ENCODE measurements at regions not wholly inside any gene's neighbourhood (a gene's known extent, or its start where the extent isn't known, plus 50 kb on each side); places are given as distances from the start of the nearest gene placed in this dataset.
"Not testable (repeated sequence)": the region's sequence is repeated elsewhere in the genome, so short reads cannot be mapped to it uniquely, and the experiment has no call there.

DNA sequence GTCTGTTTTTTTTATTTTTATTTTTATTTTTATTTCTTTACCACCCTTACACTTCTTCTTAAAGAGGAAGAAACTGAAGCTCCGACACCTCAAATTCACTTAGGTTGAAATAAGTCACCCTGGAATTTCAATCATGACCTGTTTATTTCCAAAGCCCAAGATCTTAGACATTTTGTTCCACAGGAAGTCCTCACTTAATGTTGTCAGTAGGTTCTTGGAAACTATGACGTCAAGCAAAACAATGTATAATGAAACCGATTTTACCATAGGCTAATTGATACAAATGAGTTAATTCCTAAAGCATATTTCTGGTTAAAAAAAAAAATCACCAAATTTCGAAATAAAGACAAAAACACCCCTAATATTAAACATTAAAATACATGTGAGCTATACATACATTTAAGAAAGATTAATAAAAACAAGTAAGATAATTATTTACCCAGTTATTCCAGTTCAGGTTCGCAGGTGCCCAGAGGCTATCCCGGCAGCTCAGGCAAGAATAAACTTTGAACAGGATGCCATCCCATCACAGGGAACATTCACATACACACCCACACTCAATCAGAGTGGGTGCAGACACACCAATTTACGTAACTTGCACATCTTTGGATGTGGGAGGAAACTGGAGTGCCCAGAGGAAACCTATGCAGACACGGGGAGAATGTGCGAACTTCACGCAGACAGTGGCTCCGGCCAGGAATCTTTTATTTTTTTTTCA is 391.0 kb downstream of the RAP2B start:
- DNase-seq (ENCODE audit: low spot score) = no peak

- no peak for DNase-seq (ENCODE audit: low spot score)
These were observed 391.5 kb downstream of the RAP2B start for GRCh38 chr3:153553605-153553945.

- no peak for DNase-seq (ENCODE audit: low spot score)
These were observed 393.9 kb downstream of the RAP2B start for GRCh38 chr3:153555919-153556318.

- DNase-seq (ENCODE audit: low spot score) = not testable (repeated sequence)
These were observed 397.3 kb downstream of the RAP2B start for GRCh38 chr3:153559366-153559765.

- DNase-seq (ENCODE audit: low spot score) = no peak
These were observed 405.0 kb downstream of the RAP2B start for GRCh38 chr3:153567011-153567410.

DNA sequence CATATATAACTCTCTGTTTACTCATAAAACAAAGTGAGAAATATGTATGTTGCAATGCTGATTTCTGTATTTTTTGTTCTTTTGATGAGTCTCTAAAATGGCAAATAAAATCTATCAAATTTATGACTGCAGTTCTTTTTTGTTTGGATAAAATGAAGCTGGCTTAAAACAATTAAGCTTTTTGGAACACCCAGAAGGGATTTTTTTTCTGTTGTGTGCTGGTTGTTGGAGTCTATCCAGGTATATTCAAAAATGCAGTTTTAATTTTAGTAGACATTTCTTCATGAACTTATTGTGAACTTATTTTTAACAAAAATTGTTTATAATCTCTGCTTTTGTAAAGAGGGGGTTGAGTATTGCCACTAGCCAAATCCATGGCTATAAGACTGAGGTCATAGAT is 405.5 kb downstream of the RAP2B start:
- DNase-seq (ENCODE audit: low spot score) = no peak

DNA sequence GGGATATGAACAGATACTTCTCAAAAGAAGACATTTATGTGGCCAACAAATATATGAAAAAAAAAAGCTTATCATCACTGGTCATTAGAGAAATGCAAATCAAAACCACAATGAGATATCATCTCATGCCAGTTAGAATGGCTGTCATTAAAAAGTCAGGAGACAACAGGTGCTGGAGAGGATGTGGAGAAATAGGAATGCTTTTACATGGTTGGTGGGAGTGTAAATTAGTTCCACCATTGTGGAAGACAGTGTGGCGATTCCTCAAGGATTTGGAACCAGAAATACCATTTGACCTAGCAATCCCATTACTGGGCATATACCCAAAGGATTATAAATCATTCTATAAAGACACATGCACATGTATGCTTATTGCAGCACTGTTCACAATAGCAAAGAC is 408.5 kb downstream of the RAP2B start:
- not testable (repeated sequence) for DNase-seq (ENCODE audit: low spot score)

DNA sequence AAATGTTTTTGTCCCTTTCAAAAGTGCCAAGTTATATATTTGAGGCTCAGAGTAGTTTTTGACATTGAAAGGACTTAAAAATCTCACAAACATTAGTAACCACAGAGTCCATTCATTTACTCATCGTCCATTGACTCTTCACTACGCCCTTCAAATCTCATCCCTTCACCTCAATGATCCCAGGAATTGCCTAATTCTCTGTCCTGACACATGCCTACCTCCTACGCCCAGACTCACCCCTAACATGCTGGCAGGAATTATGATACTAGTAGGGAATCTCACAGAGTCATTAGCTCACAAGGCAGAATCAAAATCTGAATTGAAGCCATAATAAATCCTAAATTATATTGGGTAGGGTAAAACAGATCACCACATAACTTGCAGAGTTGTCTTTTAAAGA is 410.1 kb downstream of the RAP2B start:
- DNase-seq (ENCODE audit: low spot score) = no peak

DNA sequence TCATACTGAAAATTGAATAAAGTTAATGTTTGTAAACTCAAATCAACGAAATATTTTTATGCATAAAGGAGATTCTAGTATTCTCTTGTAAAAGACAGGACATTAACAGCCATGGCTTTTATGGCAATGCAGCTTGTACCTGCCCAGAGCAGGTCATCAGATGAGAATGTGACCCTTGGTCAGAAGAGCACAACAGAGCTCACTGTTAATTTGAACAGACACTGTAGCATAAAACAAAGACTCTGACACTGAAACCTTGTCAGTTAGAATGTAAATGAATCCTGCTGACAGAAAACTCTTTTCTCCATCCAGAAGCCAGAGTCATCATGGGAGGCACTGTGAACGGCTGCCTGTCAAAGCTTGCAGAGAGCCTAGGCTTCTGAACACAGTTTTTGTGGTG is 410.6 kb downstream of the RAP2B start:
- DNase-seq (ENCODE audit: low spot score) = no peak

DNA sequence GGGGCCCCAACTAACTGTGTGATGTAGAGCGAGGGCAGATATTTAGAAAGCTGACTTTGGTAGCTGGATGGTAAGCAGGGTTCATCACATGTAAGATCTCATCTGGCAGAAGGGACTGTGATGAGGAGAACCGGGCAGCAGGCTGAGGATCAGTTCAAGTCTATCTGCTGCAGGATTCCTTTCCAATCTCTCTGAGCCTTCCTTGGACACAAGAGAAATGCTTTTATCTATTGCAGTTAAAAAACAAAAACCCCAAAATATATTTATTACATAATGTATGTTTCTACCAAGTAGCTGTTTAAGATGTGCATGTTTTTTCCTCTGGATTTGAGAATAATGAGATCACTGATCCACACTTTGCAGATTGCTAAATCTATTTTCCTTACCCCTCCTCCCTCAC is 411.5 kb downstream of the RAP2B start:
- DNase-seq (ENCODE audit: low spot score) = no peak

DNA sequence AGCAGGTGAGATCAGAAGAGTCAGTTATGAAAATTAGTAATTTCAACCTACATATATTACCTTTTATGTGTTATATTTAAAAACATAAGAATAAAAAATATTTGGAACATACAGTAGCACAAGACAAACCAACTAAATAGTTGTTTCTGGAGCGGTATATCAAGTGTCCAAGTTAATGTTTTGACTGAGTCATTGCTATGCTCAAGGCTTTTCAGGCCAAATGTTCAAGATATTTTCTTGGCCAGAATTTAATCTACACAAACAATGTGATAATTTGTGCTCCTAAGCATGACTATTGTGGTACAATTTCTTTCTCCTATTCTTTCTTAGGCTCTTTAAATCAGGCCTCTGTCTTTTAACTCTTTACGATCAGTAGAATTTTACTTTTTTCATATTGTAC is 412.4 kb downstream of the RAP2B start:
- no peak for DNase-seq (ENCODE audit: low spot score)

DNA sequence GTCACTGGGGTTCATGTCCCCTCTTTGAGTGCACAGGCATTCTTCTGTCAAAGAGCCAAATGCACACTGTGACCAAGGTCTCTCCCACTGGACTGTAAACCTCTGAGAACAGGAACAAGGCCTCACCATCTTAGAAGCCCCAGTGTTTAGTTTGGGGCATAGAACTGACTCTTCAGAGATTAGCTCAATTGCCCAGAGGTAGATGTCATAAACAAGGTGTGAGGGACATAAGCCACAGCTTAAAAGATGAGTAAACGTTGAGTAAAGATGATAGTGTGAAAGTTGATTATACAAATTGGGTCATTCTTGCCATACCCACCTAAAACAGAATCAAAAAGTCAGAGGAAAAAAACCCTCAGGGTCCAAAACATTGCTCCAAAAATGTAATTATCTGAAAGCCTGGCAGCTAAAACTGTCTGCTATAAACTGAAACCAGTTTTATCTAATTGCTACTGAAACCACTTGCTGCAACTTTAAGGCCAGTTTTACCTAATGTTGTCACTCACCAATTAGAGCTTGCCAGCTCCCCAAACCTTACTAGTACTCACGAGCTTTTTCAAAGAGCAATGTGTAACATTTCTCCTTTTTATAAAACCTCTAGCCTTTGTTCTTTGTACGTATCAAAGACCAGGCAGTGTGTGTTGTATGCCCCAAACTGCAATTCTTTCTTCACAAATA is 415.2 kb downstream of the RAP2B start:
- DNase-seq (ENCODE audit: low spot score) = no peak

GRCh38 chr3:153578046-153578445 is 416.0 kb downstream of the RAP2B start:
- DNase-seq (ENCODE audit: low spot score) = no peak

GRCh38 chr3:153590051-153590450 is 428.0 kb downstream of the RAP2B start:
- no peak for DNase-seq (ENCODE audit: low spot score)

DNA sequence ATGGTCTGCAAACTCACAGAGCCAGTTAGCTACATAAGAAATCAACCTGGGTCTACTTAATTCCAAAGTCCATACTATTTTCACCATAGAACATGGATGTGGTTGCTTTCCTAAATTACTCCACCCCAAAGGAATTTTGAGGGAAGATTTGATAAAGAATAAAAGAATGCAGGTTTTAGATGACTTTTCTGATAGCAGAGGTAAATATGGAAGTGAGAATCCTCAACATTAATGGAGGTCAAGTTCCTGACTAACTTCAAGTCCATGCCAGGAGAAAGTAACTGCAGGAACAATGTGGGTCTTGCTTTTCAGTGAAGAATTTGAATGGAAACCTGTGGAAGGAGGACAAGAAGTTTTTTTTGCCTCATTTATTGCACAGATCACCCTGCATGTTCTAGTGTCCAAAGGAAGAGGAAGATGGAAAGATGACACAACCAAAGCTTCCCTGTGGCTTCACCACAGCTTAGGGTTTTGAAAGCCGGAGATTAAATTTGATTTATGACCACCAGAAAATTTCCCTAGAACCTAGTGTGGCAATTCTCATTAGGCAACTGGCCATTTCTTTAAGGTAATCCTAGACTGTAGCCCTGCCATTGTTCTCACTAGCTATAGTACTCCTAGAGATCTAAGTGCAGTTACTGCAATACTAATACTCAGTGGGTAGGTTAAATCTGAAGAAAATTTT is 429.7 kb downstream of the RAP2B start:
- no peak for DNase-seq (ENCODE audit: low spot score)

GRCh38 chr3:153595186-153595815 is 433.3 kb downstream of the RAP2B start:
- peak; percentile 21 for DNase-seq (ENCODE audit: low spot score)

- DNase-seq (ENCODE audit: low spot score) = no peak
These were observed 434.4 kb downstream of the RAP2B start for GRCh38 chr3:153596401-153596800.

DNA sequence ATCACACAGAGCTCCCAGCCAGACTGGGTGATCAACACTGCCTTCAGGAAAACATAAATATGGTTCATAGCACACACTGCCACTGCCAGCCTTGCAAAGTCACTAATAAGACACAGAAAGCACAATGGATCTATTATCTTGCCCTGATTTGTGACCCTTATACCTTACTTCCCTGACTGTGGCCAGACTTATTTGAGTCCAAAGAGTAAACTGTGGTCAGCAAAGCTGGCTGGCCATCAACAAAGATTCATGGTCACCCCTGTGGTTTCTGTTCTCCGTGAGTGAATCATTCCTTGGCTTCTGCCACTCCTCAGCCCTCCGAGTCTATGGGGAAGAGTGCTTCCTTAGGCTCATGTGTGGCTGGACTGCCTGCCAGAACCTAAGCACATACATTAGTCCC is 437.7 kb downstream of the RAP2B start:
- no peak for DNase-seq (ENCODE audit: low spot score)

- DNase-seq (ENCODE audit: low spot score) = no peak
These were observed 438.9 kb downstream of the RAP2B start for GRCh38 chr3:153600896-153601295.

- no peak for DNase-seq (ENCODE audit: low spot score)
These were observed 439.4 kb downstream of the RAP2B start for GRCh38 chr3:153601374-153601853.

DNA sequence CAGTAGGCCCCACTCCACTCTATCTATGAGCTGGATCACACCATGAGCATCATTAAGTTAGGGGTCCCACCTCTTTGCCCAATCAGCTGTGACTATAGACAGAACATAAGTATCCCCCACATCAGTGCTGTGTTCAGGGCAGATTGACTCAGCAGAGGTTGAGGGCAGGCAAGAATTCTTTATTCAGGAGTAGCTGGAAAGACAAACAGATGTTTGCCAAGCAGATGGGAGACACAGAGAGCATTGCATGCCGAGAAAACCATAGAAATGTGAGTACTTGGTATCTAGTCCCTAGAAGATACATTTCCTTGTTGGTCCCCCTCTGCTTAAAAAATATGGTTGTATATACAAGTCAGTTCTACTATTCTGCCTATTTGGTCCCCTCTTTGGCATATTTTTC is 440.8 kb downstream of the RAP2B start:
- no peak for DNase-seq (ENCODE audit: low spot score)

- no peak for DNase-seq (ENCODE audit: low spot score)
These were observed 452.1 kb downstream of the RAP2B start for GRCh38 chr3:153614140-153614539.

DNA sequence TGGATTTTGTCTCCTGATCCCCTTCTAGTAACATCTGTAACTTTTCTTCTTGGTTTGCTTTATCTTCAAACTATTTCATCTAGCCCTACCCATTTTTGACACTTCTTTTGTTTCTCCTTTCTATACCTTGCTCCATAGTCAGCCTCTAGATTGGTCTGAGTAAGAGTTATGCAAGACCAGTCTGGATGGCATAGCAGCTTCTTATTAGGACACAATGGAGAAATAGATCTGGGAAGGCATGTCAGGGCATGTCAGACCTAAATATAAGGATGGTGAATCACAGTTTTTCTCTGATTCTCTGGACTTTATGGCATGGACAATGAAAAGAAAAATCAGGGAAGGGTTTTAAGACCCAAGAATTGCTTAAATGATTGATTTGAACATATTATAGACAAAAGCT is 452.5 kb downstream of the RAP2B start:
- no peak for DNase-seq (ENCODE audit: low spot score)

Data from CD4-positive, alpha-beta T cell treated with Interleukin-2 at 100 ng/mL for 4 hours (primary cell).